GM19193 (cell line): ENCODE measurements at regions not wholly inside any gene's neighbourhood (a gene's known extent, or its start where the extent isn't known, plus 50 kb on each side); places are given as distances from the start of the nearest gene placed in this dataset.

Experiments used
- POLR2A ChIP-seq: IDR thresholded peaks from 4 replicates; pipeline ENCODE4 v1.6.1; 2011; ENCODE audit not compliant: insufficient read depth, insufficient read length; ENCODE audit errors: extremely low read depth

- no peak for TF ChIP-seq POLR2A
Observed at GRCh38 chr17:77744066-77744988, 214.2 kb upstream of the TNRC6C start.

GRCh38 chr17:77745702-77746101 is 212.8 kb upstream of the TNRC6C start:
- no peak for TF ChIP-seq POLR2A

GRCh38 chr17:77746393-77746792 is 212.1 kb upstream of the TNRC6C start:
- no peak for TF ChIP-seq POLR2A

- no peak for TF ChIP-seq POLR2A
Observed at GRCh38 chr17:77746896-77747554, 211.5 kb upstream of the TNRC6C start.

GRCh38 chr17:77748436-77748835 is 210.1 kb upstream of the TNRC6C start:
- no peak for TF ChIP-seq POLR2A

GRCh38 chr17:77749321-77749751 is 209.2 kb upstream of the TNRC6C start:
- TF ChIP-seq POLR2A, result no peak

GRCh38 chr17:77749989-77750388 is 208.5 kb upstream of the TNRC6C start:
- TF ChIP-seq POLR2A, result no peak

- TF ChIP-seq POLR2A, result no peak
Observed at GRCh38 chr17:77750427-77751043, 208.0 kb upstream of the TNRC6C start.

- no peak for TF ChIP-seq POLR2A
Observed at GRCh38 chr17:77753246-77753645, 205.3 kb upstream of the TNRC6C start.

- no peak for TF ChIP-seq POLR2A
Observed at GRCh38 chr17:77753691-77754245, 204.7 kb upstream of the TNRC6C start.

GRCh38 chr17:77754956-77755355 is 203.5 kb upstream of the TNRC6C start:
- TF ChIP-seq POLR2A, result no peak

GRCh38 chr17:77755410-77755963 is 203.0 kb upstream of the TNRC6C start:
- TF ChIP-seq POLR2A, result no peak

- no peak for TF ChIP-seq POLR2A
Observed at GRCh38 chr17:77756028-77756427, 202.5 kb upstream of the TNRC6C start.

GRCh38 chr17:77756846-77757560 is 201.5 kb upstream of the TNRC6C start:
- no peak for TF ChIP-seq POLR2A
